H1 (cell line): ENCODE measurements at regions not wholly inside any gene's neighbourhood (a gene's known extent, or its start where the extent isn't known, plus 50 kb on each side); places are given as distances from the start of the nearest gene placed in this dataset.

ENCODE experiments used
- CHD1 ChIP-seq: IDR thresholded peaks from 2 replicates; pipeline ENCODE4 v1.6.1; 2012; ENCODE audit warnings: low read depth, low read length, improper control_type of control experiment
- CTCF ChIP-seq, 3 experiments: IDR thresholded peaks; 1 replicate in 2 of 3; 2 replicates in 1 of 3; pipeline versions ENCODE4 v1.5.1 to v1.6.1; 2011; ENCODE audit warnings: low read length in 3 of 3, mild to moderate bottlenecking in 3 of 3, inconsistent platforms in 2 of 3, low read depth in 1 of 3, moderate library complexity in 1 of 3; ENCODE audit not compliant: insufficient read depth in 1 of 3; ENCODE audit errors: control extremely low read depth in 1 of 3
- FOSL1 ChIP-seq: IDR thresholded peaks from 2 replicates; pipeline ENCODE4 v1.6.1; 2011; ENCODE audit warnings: mild to moderate bottlenecking, low read depth, low read length, moderate library complexity; ENCODE audit not compliant: insufficient read depth
- JUND ChIP-seq: IDR thresholded peaks from 2 replicates; pipeline ENCODE4 v1.6.1; 2011; ENCODE audit warnings: mild to moderate bottlenecking, improper control_type of control experiment, low read length
- MAFK ChIP-seq: IDR thresholded peaks from 2 replicates; pipeline ENCODE4 v1.6.1; 2012; ENCODE audit warnings: low read depth, mild to moderate bottlenecking, improper control_type of control experiment, low read length
- MAX ChIP-seq: IDR thresholded peaks from 2 replicates; pipeline ENCODE4 v1.6.1; 2012; ENCODE audit warnings: inconsistent platforms
- POLR2A ChIP-seq, 2 experiments: IDR thresholded peaks; 1 replicate in 1 of 2; 2 replicates in 1 of 2; pipeline ENCODE4 v1.6.1; 2011; ENCODE audit warnings: low read depth in 2 of 2, low read length in 2 of 2, mild to moderate bottlenecking in 2 of 2; ENCODE audit errors: control extremely low read depth in 1 of 2
- TAF1 ChIP-seq: IDR thresholded peaks from 2 replicates; pipeline ENCODE4 v1.6.1; 2011; ENCODE audit warnings: mild to moderate bottlenecking, low read depth, low read length

GRCh38 chr5:86979811-86980411, 287.8 kb upstream of the RASA1 start:
- TF ChIP-seq MAX (no peak), CHD1 (no peak), MAFK (no peak), TAF1 (no peak), CTCF (IDR thresholded peaks at IDR 0.05; ENCODE audit: control extremely low read depth in 1 of 3, insufficient read depth in 1 of 3, low read depth in 1 of 3, low read length in 3 of 3) (no peak), JUND (peak; percentile 59; the same call in 1 of the 2 replicates), POLR2A (IDR thresholded peaks at IDR 0.05; ENCODE audit: control extremely low read depth in 1 of 2, low read depth in 2 of 2, low read length in 2 of 2) (no peak), FOSL1 (no peak)
